H1 (cell line): ENCODE measurements at regions not wholly inside any gene's neighbourhood (a gene's known extent, or its start where the extent isn't known, plus 50 kb on each side); places are given as distances from the start of the nearest gene placed in this dataset.

Experiments
- CTCF ChIA-PET: fragments of 300-600 bp; sonication (Branson Sonifier 250); formaldehyde crosslinking; loops from one replicate; lab custom pipeline; 2021; ENCODE audit not compliant: partially characterized antibody; lab: Charles Lee
- POLR2A ChIA-PET: fragments of 300-600 bp; sonication (Branson Sonifier 250); formaldehyde crosslinking; loops from one replicate; lab custom pipeline; 2021; ENCODE audit warnings: inconsistent platforms; ENCODE audit not compliant: partially characterized antibody; lab: Charles Lee
- DNase-seq, 2 experiments: peaks; one replicate each; pipeline versions ENCODE4 v3.0.0 to v3.0.0-alpha.2; 2010 to 2022; ENCODE audit warnings: low spot score in 2 of 2, low read depth in 1 of 2, mixed read lengths in 1 of 2
- FAIRE-seq: peaks from 2 replicates; lab custom pipeline; 2011; peaks lifted over from hg19 to GRCh38; lab: Jason Lieb, UNC
- H2AFZ ChIP-seq: 2 replicates; pipeline ENCODE4 v1.8.1; 2012; ENCODE audit warnings: low read length, inconsistent platforms
- H2AK5ac ChIP-seq: 2 replicates; pipeline ENCODE4 v1.6.1; 2013; ENCODE audit warnings: low read depth, low read length
- H2BK120ac ChIP-seq: replicated peaks from 2 replicates; pipeline ENCODE3; 2013; ENCODE audit warnings: low read depth, low read length, inconsistent platforms
- H2BK12ac ChIP-seq: 2 replicates; pipeline ENCODE4 v1.6.1; 2013; ENCODE audit warnings: low read depth, low read length
- H2BK15ac ChIP-seq: 2 replicates; pipeline ENCODE4 v1.6.1; 2013; ENCODE audit warnings: low read length
- H2BK20ac ChIP-seq: 2 replicates; pipeline ENCODE4 v1.6.1; 2013; ENCODE audit warnings: low read length
- H2BK5ac ChIP-seq: 2 replicates; pipeline ENCODE4 v1.6.1; 2013; ENCODE audit warnings: low read depth, low read length
- H3K14ac ChIP-seq: 2 replicates; pipeline ENCODE4 v1.6.1; 2013; ENCODE audit warnings: inconsistent platforms; ENCODE audit not compliant: insufficient read length
- H3K18ac ChIP-seq: 2 replicates; pipeline ENCODE4 v1.6.1; 2013; ENCODE audit warnings: low read length; ENCODE audit errors: extremely low read depth
- H3K23ac ChIP-seq: 2 replicates; pipeline ENCODE4 v1.6.1; 2013; ENCODE audit warnings: inconsistent platforms; ENCODE audit not compliant: insufficient read length
- H3K23me2 ChIP-seq: 2 replicates; pipeline ENCODE4 v1.6.1; 2013; ENCODE audit warnings: low read depth, low read length
- H3K27ac ChIP-seq: 2 replicates; pipeline ENCODE4 v1.6.1; 2011; ENCODE audit warnings: low read depth, low read length, inconsistent platforms
- H3K27me3 ChIP-seq, 4 experiments: replicated peaks in 1 of 4; 1 replicate in 1 of 4; 2 replicates in 3 of 4; pipeline versions ENCODE4 v1.6.1 to v1.8.1; 2011 to 2013; ENCODE audit warnings: low read length in 3 of 4, mild to moderate bottlenecking in 3 of 4, inconsistent platforms in 2 of 4, mixed read lengths in 2 of 4, moderate library complexity in 1 of 4; ENCODE audit not compliant: control insufficient read depth in 3 of 4, insufficient read depth in 3 of 4; ENCODE audit errors: extremely low read depth in 1 of 4
- H3K36me3 ChIP-seq, 4 experiments: 2 replicates each; pipeline versions ENCODE4 v1.6.1 to v1.8.1; 2011 to 2013; ENCODE audit warnings: mild to moderate bottlenecking in 4 of 4, low read length in 3 of 4, moderate library complexity in 2 of 4, control low read depth in 1 of 4, inconsistent platforms in 1 of 4; ENCODE audit not compliant: insufficient read depth in 4 of 4, control insufficient read depth in 2 of 4
- H3K4ac ChIP-seq: replicated peaks from 2 replicates; pipeline ENCODE3; 2013; ENCODE audit warnings: low read length, low read depth, mixed read lengths, inconsistent platforms; ENCODE audit not compliant: insufficient read length
- H3K4me1 ChIP-seq, 4 experiments: replicated peaks in 1 of 4; 1 replicate in 1 of 4; 2 replicates in 3 of 4; pipeline versions ENCODE4 v1.6.1 to v1.8.1; 2011 to 2013; ENCODE audit warnings: low read length in 3 of 4, inconsistent platforms in 2 of 4, mixed read lengths in 1 of 4; ENCODE audit not compliant: insufficient read depth in 4 of 4, control insufficient read depth in 3 of 4
- H3K4me2 ChIP-seq, 2 experiments: 2 replicates each; pipeline versions ENCODE4 v1.6.1 to v1.8.1; 2011 to 2013; ENCODE audit warnings: low read depth in 2 of 2, low read length in 2 of 2, control low read depth in 1 of 2, inconsistent platforms in 1 of 2, mild to moderate bottlenecking in 1 of 2; ENCODE audit not compliant: insufficient read depth in 1 of 2
- H3K4me3 ChIP-seq, 4 experiments: fragments of 200-600, 300-600 bp in 1 of 4; sonication (generic), shearing (Covaris generic), sonication (Bioruptor Twin) in 1 of 4; 2 replicates each; pipeline versions ENCODE4 v1.5.1 to v1.8.1; 2011 to 2016; ENCODE audit warnings: low read length in 4 of 4, low read depth in 3 of 4, control low read depth in 2 of 4, inconsistent platforms in 2 of 4, mild to moderate bottlenecking in 2 of 4, mixed read lengths in 1 of 4, moderate library complexity in 1 of 4; ENCODE audit not compliant: insufficient read depth in 2 of 4; ENCODE audit errors: extremely low read depth in 1 of 4
- H3K56ac ChIP-seq: replicated peaks from 2 replicates; pipeline ENCODE3; 2013; ENCODE audit warnings: low read depth, mild to moderate bottlenecking, mixed read lengths, low read length, inconsistent platforms; ENCODE audit not compliant: insufficient read length
- H3K79me1 ChIP-seq: 2 replicates; pipeline ENCODE4 v1.6.1; 2013; ENCODE audit warnings: low read depth, low read length, control low read depth
- H3K79me2 ChIP-seq, 2 experiments: 2 replicates each; pipeline versions ENCODE4 v1.6.1 to v1.8.1; 2012 to 2013; ENCODE audit warnings: low read length in 2 of 2, mild to moderate bottlenecking in 2 of 2, inconsistent platforms in 1 of 2; ENCODE audit not compliant: insufficient read depth in 2 of 2, control insufficient read depth in 1 of 2
- H3K9ac ChIP-seq, 4 experiments: replicated peaks in 1 of 4; 1 replicate in 1 of 4; 2 replicates in 3 of 4; pipeline versions ENCODE4 v1.6.1 to v1.8.1; 2011 to 2013; ENCODE audit warnings: low read depth in 3 of 4, low read length in 3 of 4, control low read depth in 2 of 4, mild to moderate bottlenecking in 2 of 4, moderate library complexity in 2 of 4, inconsistent platforms in 1 of 4; ENCODE audit errors: extremely low read depth in 1 of 4
- H3K9me3 ChIP-seq, 2 experiments: 2 replicates each; pipeline versions ENCODE4 v1.6.1 to v1.8.1; 2012 to 2013; ENCODE audit warnings: mild to moderate bottlenecking in 2 of 2, moderate library complexity in 2 of 2, control low read depth in 1 of 2, inconsistent platforms in 1 of 2, low read depth in 1 of 2, low read length in 1 of 2, mixed read lengths in 1 of 2; ENCODE audit not compliant: insufficient read depth in 2 of 2
- H4K20me1 ChIP-seq, 2 experiments: replicated peaks in 1 of 2; 2 replicates each; pipeline versions ENCODE3 to v1.8.1; 2011 to 2013; ENCODE audit warnings: inconsistent platforms in 2 of 2, low read length in 2 of 2, mild to moderate bottlenecking in 1 of 2; ENCODE audit not compliant: insufficient read depth in 2 of 2, control insufficient read depth in 1 of 2
- H4K5ac ChIP-seq: 2 replicates; pipeline ENCODE4 v1.6.1; 2013; ENCODE audit warnings: low read length, low read depth, mixed read lengths, inconsistent platforms; ENCODE audit not compliant: insufficient read length
- H4K8ac ChIP-seq: 2 replicates; pipeline ENCODE4 v1.8.0; 2013; ENCODE audit warnings: mild to moderate bottlenecking, moderate library complexity, low read length, inconsistent platforms; ENCODE audit not compliant: insufficient read depth; ENCODE audit errors: extremely low read depth
- H4K91ac ChIP-seq: replicated peaks from 2 replicates; pipeline ENCODE3; 2013; ENCODE audit warnings: low read length, mixed read lengths, inconsistent platforms; ENCODE audit not compliant: insufficient read length
- ATF3 ChIP-seq: IDR thresholded peaks from 2 replicates; pipeline ENCODE4 v1.6.1; 2011; ENCODE audit warnings: low read depth, mild to moderate bottlenecking, low read length; ENCODE audit not compliant: insufficient read depth
- BCL11A ChIP-seq, 2 experiments: IDR thresholded peaks; one replicate each; pipeline ENCODE4 v1.6.1; 2011; ENCODE audit warnings: low read depth in 2 of 2, low read length in 2 of 2, mild to moderate bottlenecking in 2 of 2
- CBX8 ChIP-seq: fragments of 300-800, 300-1000 bp; sonication (generic); IDR thresholded peaks from 2 replicates; pipeline ENCODE4 v1.7.1; 2016; ENCODE audit warnings: low read depth, low read length, borderline replicate concordance
- EZH2 ChIP-seq: fragments of 200-600 bp; sonication (generic); IDR thresholded peaks from 2 replicates; pipeline ENCODE4 v1.7.1; 2012; ENCODE audit warnings: low read depth, mild to moderate bottlenecking, moderate library complexity, low read length, inconsistent platforms; ENCODE audit not compliant: severe bottlenecking
- KDM4A ChIP-seq: IDR thresholded peaks from one replicate; pipeline ENCODE4 v1.7.1; 2012; ENCODE audit warnings: low read depth, mild to moderate bottlenecking, moderate library complexity, low read length, inconsistent platforms; ENCODE audit not compliant: severe bottlenecking
- POLR2A ChIP-seq, 2 experiments: IDR thresholded peaks; 1 replicate in 1 of 2; 2 replicates in 1 of 2; pipeline ENCODE4 v1.6.1; 2011; ENCODE audit warnings: low read depth in 2 of 2, low read length in 2 of 2, mild to moderate bottlenecking in 2 of 2; ENCODE audit errors: control extremely low read depth in 1 of 2
- POLR2AphosphoS5 ChIP-seq: IDR thresholded peaks from 2 replicates; pipeline ENCODE4 v1.6.1; 2011; ENCODE audit warnings: low read depth, low read length
- POU5F1 ChIP-seq: IDR thresholded peaks from 2 replicates; pipeline ENCODE4 v1.6.1; 2011; ENCODE audit warnings: low read depth, mild to moderate bottlenecking, low read length, moderate library complexity
- SIRT6 ChIP-seq: IDR thresholded peaks from one replicate; pipeline ENCODE4 v1.7.1; 2012; ENCODE audit warnings: low read length, inconsistent platforms
- SIX5 ChIP-seq: IDR thresholded peaks from 2 replicates; pipeline ENCODE4 v1.6.1; 2011; ENCODE audit warnings: mild to moderate bottlenecking, low read depth, low read length
- SP1 ChIP-seq: IDR thresholded peaks from 2 replicates; pipeline ENCODE4 v1.6.1; 2011; ENCODE audit warnings: low read depth, low read length
- SRF ChIP-seq: IDR thresholded peaks from 2 replicates; pipeline ENCODE4 v1.6.1; 2011; ENCODE audit warnings: mild to moderate bottlenecking, low read depth, low read length, moderate library complexity
- TAF1 ChIP-seq: IDR thresholded peaks from 2 replicates; pipeline ENCODE4 v1.6.1; 2011; ENCODE audit warnings: mild to moderate bottlenecking, low read depth, low read length
- TEAD4 ChIP-seq: IDR thresholded peaks from 2 replicates; pipeline ENCODE4 v1.6.1; 2012; ENCODE audit warnings: low read depth, low read length, inconsistent platforms, mixed read lengths
- YY1 ChIP-seq: IDR thresholded peaks from 2 replicates; pipeline ENCODE4 v1.6.1; 2011; ENCODE audit warnings: low read depth, mild to moderate bottlenecking, low read length
- WGBS, 2 experiments: shearing (Covaris generic) in 1 of 2; methylation state at CpG; one replicate each; pipeline versions ENCODE4 v1.1.6 to v1.1.7; 2013 to 2015; ENCODE audit warnings: low lambda C conversion rate in 2 of 2, mixed read lengths in 2 of 2, inconsistent platforms in 1 of 2, low coverage in 1 of 2, missing lambda C conversion rate in 1 of 2; ENCODE audit not compliant: insufficient replicate concordance in 2 of 2, insufficient coverage in 1 of 2, insufficient read length in 1 of 2; ENCODE audit errors: extremely low coverage in 1 of 2, missing lambda C conversion rate in 1 of 2; 5-methylcytosine and 5-hydroxymethylcytosine counted together

DNA sequence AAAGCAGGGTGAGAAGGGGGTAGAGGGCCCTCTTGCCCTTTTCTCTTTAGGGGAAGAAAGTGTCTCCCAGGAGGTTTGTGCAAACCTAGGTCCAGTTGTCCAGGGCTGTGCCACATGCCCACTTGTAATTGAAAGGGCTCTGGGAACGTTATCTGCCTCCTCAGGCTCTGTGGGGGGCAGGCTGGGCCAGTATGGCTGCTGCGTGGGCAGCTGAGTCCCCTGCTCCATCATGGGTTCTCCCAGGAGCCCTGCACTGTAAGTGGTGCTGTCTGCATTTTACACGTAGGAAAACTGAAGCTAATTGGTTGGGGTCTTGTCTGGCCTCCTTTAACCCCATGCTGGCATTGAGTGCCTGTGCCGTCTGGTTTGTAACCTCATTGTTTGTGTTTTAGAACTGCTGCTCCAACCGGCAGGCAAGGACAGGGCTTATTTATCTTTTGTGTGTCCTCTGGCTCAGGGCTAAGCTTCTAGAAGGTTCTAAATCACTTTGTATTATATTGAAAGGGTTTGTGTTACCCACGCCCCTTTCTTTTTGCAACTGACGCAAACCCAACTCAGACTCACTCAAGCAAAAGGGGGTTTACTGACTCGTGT is 117.7 kb upstream of the CIBAR2 start:
- H3K36me3 ChIP-seq = no peaks in the 10 kb centered on the region
- ChIA-PET CTCF (interaction anchor here (0.7 to 33.8 kb wide), 9 partner anchors 10 to 117 kb away, joined by 3 to 371 read pairs (median 3); no protein-coding TSS in a partner anchor), POLR2A (no interaction called here)
- TF ChIP-seq POLR2AphosphoS5 (no peak), TEAD4 (no peak), SIX5 (no peak), ATF3 (no peak), POU5F1 (no peak), SIRT6 (no peak), CBX8 (no peak), YY1 (no peak), SP1 (no peak), KDM4A (no peak), SRF (no peak), POLR2A (IDR thresholded peaks at IDR 0.05; ENCODE audit: control extremely low read depth in 1 of 2, low read depth in 2 of 2, low read length in 2 of 2) (no peak), TAF1 (no peak), BCL11A (IDR thresholded peaks at IDR 0.05; ENCODE audit: low read depth in 2 of 2, low read length in 2 of 2) (no peak), EZH2 (no peak)

More for the DNA sequence above, 117.7 kb upstream of the CIBAR2 start:
- no peak overlapping the region for H3K4me2 ChIP-seq
- no peak overlapping the region for H3K14ac ChIP-seq
- no peak overlapping the region for H2BK120ac ChIP-seq
- DNase-seq (no peak), FAIRE-seq (no peak)
- H4K8ac ChIP-seq = no peak overlapping the region
- 83% methylated on average over 8 of the region's 8 CpGs; no CpG with 5 or more reads in 1 of the 2 experiments for WGBS, 2 experiments
- H3K4ac ChIP-seq = no peak overlapping the region
- H2AFZ ChIP-seq = no peak overlapping the region
- H3K4me3 ChIP-seq = no peak overlapping the region
- peaks cover 0 to 6% of the 10 kb centered on the region in 2 experiments for H4K20me1 ChIP-seq
- H3K27me3 ChIP-seq = no peaks in the 10 kb centered on the region
- no peaks in the 10 kb centered on the region; a peak in 1 of 4 replicates for H3K9me3 ChIP-seq
- no peak overlapping the region for H3K27ac ChIP-seq
- H3K79me2 ChIP-seq = peaks cover 0 to 2% of the 10 kb centered on the region in 2 experiments; a peak in 1 of 4 replicates
- H3K23ac ChIP-seq = no peak overlapping the region
- peaks cover 17% of the 10 kb centered on the region for H3K79me1 ChIP-seq
- H3K23me2 ChIP-seq = peaks cover 11% of the 10 kb centered on the region; the same call in 1 of the 2 replicates
- H4K91ac ChIP-seq = no peak overlapping the region
- no peak overlapping the region for H4K5ac ChIP-seq
- peaks cover 0 to 23% (median 15%) of the 10 kb centered on the region in 4 experiments; a peak in 6 of 7 replicates for H3K4me1 ChIP-seq
- H2BK12ac ChIP-seq = no peak overlapping the region
- H2BK15ac ChIP-seq = no peak overlapping the region
- H2AK5ac ChIP-seq = no peak overlapping the region; the same call in 1 of the 2 replicates
- no peak overlapping the region for H3K9ac ChIP-seq
- H3K56ac ChIP-seq = no peak overlapping the region
- H2BK20ac ChIP-seq = no peak overlapping the region
- H3K18ac ChIP-seq = no peak overlapping the region; the same call in 1 of the 2 replicates
- no peak overlapping the region for H2BK5ac ChIP-seq
